ENCODE measurements at regions not wholly inside any gene's neighbourhood (a gene's known extent, or its start where the extent isn't known, plus 50 kb on each side); places are given as distances from the start of the nearest gene placed in this dataset.

- H3K4me3 ChIP-seq (ENCODE audit: low read depth, low read length) = no peak overlapping the region
- no peaks in the 10 kb centered on the region for H3K9me3 ChIP-seq (ENCODE audit: control insufficient read depth, insufficient read depth, low read length)
- H3K36me3 ChIP-seq (ENCODE audit: control insufficient read depth, insufficient read depth, low read length) = no peaks in the 10 kb centered on the region
- H3K4me1 ChIP-seq (ENCODE audit: control insufficient read depth, insufficient read depth, low read length) = no peaks in the 10 kb centered on the region
- no peak overlapping the region for H3K27ac ChIP-seq (ENCODE audit: low read depth, low read length)
- no peaks in the 10 kb centered on the region for H3K27me3 ChIP-seq (ENCODE audit: control insufficient read depth, insufficient read depth, low read length)
- no peak overlapping the region for H3K9ac ChIP-seq (ENCODE audit: low read depth, low read length)
These were observed 1222.4 kb upstream of the PRKX start for GRCh38 chrX:4935846-4936245.

- H3K36me3 ChIP-seq (ENCODE audit: control insufficient read depth, insufficient read depth, low read length) = no peaks in the 10 kb centered on the region
- H3K9ac ChIP-seq (ENCODE audit: low read depth, low read length) = no peak overlapping the region
- H3K27ac ChIP-seq (ENCODE audit: low read depth, low read length) = no peak overlapping the region
- H3K9me3 ChIP-seq (ENCODE audit: control insufficient read depth, insufficient read depth, low read length) = no peaks in the 10 kb centered on the region
- H3K4me3 ChIP-seq (ENCODE audit: low read depth, low read length) = no peak overlapping the region
- H3K27me3 ChIP-seq (ENCODE audit: control insufficient read depth, insufficient read depth, low read length) = no peaks in the 10 kb centered on the region
- H3K4me1 ChIP-seq (ENCODE audit: control insufficient read depth, insufficient read depth, low read length) = no peaks in the 10 kb centered on the region
These were observed 1222.0 kb upstream of the PRKX start for GRCh38 chrX:4935401-4935800.

- Histone ChIP-seq H3K4me3 (ENCODE audit: low read depth, low read length) (no peak overlapping the region), H3K4me1 (ENCODE audit: control insufficient read depth, insufficient read depth, low read length) (no peaks in the 10 kb centered on the region), H3K9ac (ENCODE audit: low read depth, low read length) (no peak overlapping the region), H3K27ac (ENCODE audit: low read depth, low read length) (no peak overlapping the region), H3K36me3 (ENCODE audit: control insufficient read depth, insufficient read depth, low read length) (no peaks in the 10 kb centered on the region), H3K27me3 (ENCODE audit: control insufficient read depth, insufficient read depth, low read length) (no peaks in the 10 kb centered on the region), H3K9me3 (ENCODE audit: control insufficient read depth, insufficient read depth, low read length) (no peaks in the 10 kb centered on the region)
These were observed 1219.3 kb upstream of the PRKX start for GRCh38 chrX:4932790-4933189.

- no peaks in the 10 kb centered on the region for H3K36me3 ChIP-seq (ENCODE audit: control insufficient read depth, insufficient read depth, low read length)
- H3K27me3 ChIP-seq (ENCODE audit: control insufficient read depth, insufficient read depth, low read length) = no peaks in the 10 kb centered on the region
- no peak overlapping the region for H3K4me3 ChIP-seq (ENCODE audit: low read depth, low read length)
- no peak overlapping the region for H3K27ac ChIP-seq (ENCODE audit: low read depth, low read length)
- no peaks in the 10 kb centered on the region for H3K4me1 ChIP-seq (ENCODE audit: control insufficient read depth, insufficient read depth, low read length)
- no peak overlapping the region for H3K9ac ChIP-seq (ENCODE audit: low read depth, low read length)
- no peaks in the 10 kb centered on the region for H3K9me3 ChIP-seq (ENCODE audit: control insufficient read depth, insufficient read depth, low read length)
These were observed 1217.0 kb upstream of the PRKX start for GRCh38 chrX:4930426-4930825.

GRCh38 chrX:4925911-4926310 is 1212.5 kb upstream of the PRKX start:
- Histone ChIP-seq H3K4me3 (ENCODE audit: low read depth, low read length) (no peak overlapping the region), H3K27me3 (ENCODE audit: control insufficient read depth, insufficient read depth, low read length) (no peaks in the 10 kb centered on the region), H3K27ac (ENCODE audit: low read depth, low read length) (no peak overlapping the region), H3K36me3 (ENCODE audit: control insufficient read depth, insufficient read depth, low read length) (no peaks in the 10 kb centered on the region), H3K4me1 (ENCODE audit: control insufficient read depth, insufficient read depth, low read length) (no peaks in the 10 kb centered on the region), H3K9me3 (ENCODE audit: control insufficient read depth, insufficient read depth, low read length) (no peaks in the 10 kb centered on the region), H3K9ac (ENCODE audit: low read depth, low read length) (no peak overlapping the region)

- H3K4me3 ChIP-seq (ENCODE audit: low read depth, low read length) = no peak overlapping the region
- no peaks in the 10 kb centered on the region for H3K27me3 ChIP-seq (ENCODE audit: control insufficient read depth, insufficient read depth, low read length)
- no peaks in the 10 kb centered on the region for H3K4me1 ChIP-seq (ENCODE audit: control insufficient read depth, insufficient read depth, low read length)
- H3K36me3 ChIP-seq (ENCODE audit: control insufficient read depth, insufficient read depth, low read length) = no peaks in the 10 kb centered on the region
- H3K9me3 ChIP-seq (ENCODE audit: control insufficient read depth, insufficient read depth, low read length) = no peaks in the 10 kb centered on the region
- no peak overlapping the region for H3K27ac ChIP-seq (ENCODE audit: low read depth, low read length)
- H3K9ac ChIP-seq (ENCODE audit: low read depth, low read length) = no peak overlapping the region
These were observed 1195.9 kb upstream of the PRKX start for GRCh38 chrX:4909348-4909747.

GRCh38 chrX:4905576-4905975 is 1192.1 kb upstream of the PRKX start:
- Histone ChIP-seq H3K27ac (ENCODE audit: low read depth, low read length) (no peak overlapping the region), H3K9ac (ENCODE audit: low read depth, low read length) (no peak overlapping the region), H3K4me1 (ENCODE audit: control insufficient read depth, insufficient read depth, low read length) (no peaks in the 10 kb centered on the region), H3K9me3 (ENCODE audit: control insufficient read depth, insufficient read depth, low read length) (no peaks in the 10 kb centered on the region), H3K4me3 (ENCODE audit: low read depth, low read length) (no peak overlapping the region), H3K27me3 (ENCODE audit: control insufficient read depth, insufficient read depth, low read length) (no peaks in the 10 kb centered on the region), H3K36me3 (ENCODE audit: control insufficient read depth, insufficient read depth, low read length) (no peaks in the 10 kb centered on the region)

GRCh38 chrX:4881277-4881676 is 1167.8 kb upstream of the PRKX start:
- Histone ChIP-seq H3K9me3 (ENCODE audit: control insufficient read depth, insufficient read depth, low read length) (no peaks in the 10 kb centered on the region), H3K4me1 (ENCODE audit: control insufficient read depth, insufficient read depth, low read length) (no peaks in the 10 kb centered on the region), H3K9ac (ENCODE audit: low read depth, low read length) (no peak overlapping the region), H3K4me3 (ENCODE audit: low read depth, low read length) (no peak overlapping the region), H3K27ac (ENCODE audit: low read depth, low read length) (no peak overlapping the region), H3K36me3 (ENCODE audit: control insufficient read depth, insufficient read depth, low read length) (no peaks in the 10 kb centered on the region), H3K27me3 (ENCODE audit: control insufficient read depth, insufficient read depth, low read length) (no peaks in the 10 kb centered on the region)

- no peak overlapping the region for H3K27ac ChIP-seq (ENCODE audit: low read depth, low read length)
These were observed 1165.2 kb upstream of the PRKX start for GRCh38 chrX:4878640-4879039.

GRCh38 chrX:4876268-4876667 is 1162.8 kb upstream of the PRKX start:
- H3K4me3 ChIP-seq (ENCODE audit: low read depth, low read length) = no peak overlapping the region

More at GRCh38 chrX:4878640-4879039, 1165.2 kb upstream of the PRKX start:
- no peaks in the 10 kb centered on the region for H3K4me1 ChIP-seq (ENCODE audit: control insufficient read depth, insufficient read depth, low read length)
- no peak overlapping the region for H3K4me3 ChIP-seq (ENCODE audit: low read depth, low read length)
- no peak overlapping the region for H3K9ac ChIP-seq (ENCODE audit: low read depth, low read length)
- no peaks in the 10 kb centered on the region for H3K9me3 ChIP-seq (ENCODE audit: control insufficient read depth, insufficient read depth, low read length)
- H3K36me3 ChIP-seq (ENCODE audit: control insufficient read depth, insufficient read depth, low read length) = no peaks in the 10 kb centered on the region
- H3K27me3 ChIP-seq (ENCODE audit: control insufficient read depth, insufficient read depth, low read length) = no peaks in the 10 kb centered on the region

GRCh38 chrX:4851534-4851933 is 1138.1 kb upstream of the PRKX start:
- Histone ChIP-seq H3K9ac (ENCODE audit: low read depth, low read length) (no peak overlapping the region), H3K27ac (ENCODE audit: low read depth, low read length) (no peak overlapping the region), H3K4me3 (ENCODE audit: low read depth, low read length) (no peak overlapping the region), H3K9me3 (ENCODE audit: control insufficient read depth, insufficient read depth, low read length) (no peaks in the 10 kb centered on the region), H3K4me1 (ENCODE audit: control insufficient read depth, insufficient read depth, low read length) (no peaks in the 10 kb centered on the region), H3K27me3 (ENCODE audit: control insufficient read depth, insufficient read depth, low read length) (no peaks in the 10 kb centered on the region), H3K36me3 (ENCODE audit: control insufficient read depth, insufficient read depth, low read length) (no peaks in the 10 kb centered on the region)

More at GRCh38 chrX:4876268-4876667, 1162.8 kb upstream of the PRKX start:
- no peak overlapping the region for H3K27ac ChIP-seq (ENCODE audit: low read depth, low read length)
- no peaks in the 10 kb centered on the region for H3K36me3 ChIP-seq (ENCODE audit: control insufficient read depth, insufficient read depth, low read length)
- H3K9me3 ChIP-seq (ENCODE audit: control insufficient read depth, insufficient read depth, low read length) = no peaks in the 10 kb centered on the region
- H3K27me3 ChIP-seq (ENCODE audit: control insufficient read depth, insufficient read depth, low read length) = no peaks in the 10 kb centered on the region
- H3K9ac ChIP-seq (ENCODE audit: low read depth, low read length) = no peak overlapping the region
- H3K4me1 ChIP-seq (ENCODE audit: control insufficient read depth, insufficient read depth, low read length) = no peaks in the 10 kb centered on the region

GRCh38 chrX:4850312-4850711 is 1136.9 kb upstream of the PRKX start:
- no peaks in the 10 kb centered on the region for H3K4me1 ChIP-seq (ENCODE audit: control insufficient read depth, insufficient read depth, low read length)
- no peak overlapping the region for H3K9ac ChIP-seq (ENCODE audit: low read depth, low read length)
- no peak overlapping the region for H3K4me3 ChIP-seq (ENCODE audit: low read depth, low read length)
- H3K27ac ChIP-seq (ENCODE audit: low read depth, low read length) = no peak overlapping the region
- H3K9me3 ChIP-seq (ENCODE audit: control insufficient read depth, insufficient read depth, low read length) = no peaks in the 10 kb centered on the region
- H3K27me3 ChIP-seq (ENCODE audit: control insufficient read depth, insufficient read depth, low read length) = no peaks in the 10 kb centered on the region
- no peaks in the 10 kb centered on the region for H3K36me3 ChIP-seq (ENCODE audit: control insufficient read depth, insufficient read depth, low read length)

All from HUES48 (cell line).